Brain microvascular endothelial cell (primary cell): ENCODE measurements at regions not wholly inside any gene's neighbourhood (a gene's known extent, or its start where the extent isn't known, plus 50 kb on each side); places are given as distances from the start of the nearest gene placed in this dataset.

Experiments used
- DNase-seq: peaks from one replicate; pipeline ENCODE4 v3.0.0-alpha.2; 2020
- H3K27ac ChIP-seq: fragments of 250-450 bp; sonication (Bioruptor Pico); 2 replicates; pipeline ENCODE4 v1.5.1; 2020; ENCODE audit warnings: mild to moderate bottlenecking, moderate library complexity
- H3K27me3 ChIP-seq: fragments of 250-450 bp; sonication (Bioruptor Pico); replicated peaks from 2 replicates; pipeline ENCODE4 v1.5.1; 2020; ENCODE audit warnings: mild to moderate bottlenecking
- H3K36me3 ChIP-seq: fragments of 250-450 bp; sonication (Bioruptor Pico); replicated peaks from 2 replicates; pipeline ENCODE4 v1.5.1; 2020; ENCODE audit warnings: mild to moderate bottlenecking
- H3K4me3 ChIP-seq: 2 replicates; pipeline ENCODE4 v1.5.1; 2011; ENCODE audit warnings: low read depth, mild to moderate bottlenecking, control low read depth, low read length, moderate library complexity
- CTCF ChIP-seq: IDR thresholded peaks from 2 replicates; pipeline ENCODE4 v1.5.1; 2011; ENCODE audit warnings: low read depth, mild to moderate bottlenecking, moderate library complexity, low read length, control low read depth, inconsistent platforms; ENCODE audit errors: missing control alignments
- in situ Hi-C: cut with HindIII; loops from 2 replicates; pipeline ENCODE4 v1.10.0; 2017; ENCODE audit warnings: low sequenced_read_pairs, low pct_ligation_motif_present

DNA sequence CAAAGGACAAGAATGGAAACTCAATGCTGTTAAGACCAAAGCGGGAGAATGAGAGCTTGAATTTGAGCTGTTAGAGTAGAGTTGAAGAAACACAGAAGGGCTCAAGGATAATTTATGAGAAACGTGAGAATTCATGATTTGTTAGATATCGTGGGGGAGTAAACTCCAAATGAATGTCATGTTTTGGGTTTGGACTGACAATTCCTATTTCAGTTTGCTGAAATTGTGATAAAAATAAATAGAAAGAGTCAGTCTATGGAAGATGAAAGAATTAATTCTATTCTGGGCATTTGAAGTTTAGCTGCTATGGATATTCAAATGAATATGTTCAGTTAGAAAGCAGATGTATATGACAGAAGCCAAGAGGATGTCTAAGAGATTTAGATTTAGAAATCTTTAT, 723.4 kb upstream of the PIK3C3 start:
- TF ChIP-seq CTCF, result no peak
- no peak overlapping the region for H3K4me3 ChIP-seq
- no peaks in the 10 kb centered on the region for H3K36me3 ChIP-seq
- DNase-seq, result no peak
- no peaks in the 10 kb centered on the region for H3K27me3 ChIP-seq
- H3K27ac ChIP-seq, result no peak overlapping the region
- in situ Hi-C loops, result no loop called here

- in situ Hi-C loops, result no loop called here
- H3K4me3 ChIP-seq, result no peak overlapping the region
- no peak for DNase-seq
- no peaks in the 10 kb centered on the region for H3K27me3 ChIP-seq
- no peak for TF ChIP-seq CTCF
- no peaks in the 10 kb centered on the region for H3K36me3 ChIP-seq
- H3K27ac ChIP-seq, result no peak overlapping the region
These were observed 727.0 kb upstream of the PIK3C3 start for GRCh38 chr18:41227993-41228392.

DNA sequence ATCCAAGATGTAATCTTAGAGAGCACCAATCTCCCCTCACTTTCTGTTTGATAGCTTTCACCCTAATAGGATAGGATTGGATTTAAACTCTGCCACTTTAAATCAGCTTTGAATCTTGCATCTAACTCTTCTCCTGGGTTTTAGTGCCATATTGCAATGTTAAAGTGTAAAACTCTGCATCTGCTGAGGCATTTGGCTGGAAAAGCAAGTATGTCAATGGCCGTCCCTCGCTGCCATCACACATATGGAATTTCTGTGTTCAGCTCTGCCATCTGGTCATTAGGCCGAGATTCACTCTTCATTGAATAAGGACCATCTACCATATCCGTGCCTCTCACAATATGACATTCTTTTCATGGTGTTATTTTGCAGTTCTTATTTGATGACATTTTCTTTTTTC, 728.1 kb upstream of the PIK3C3 start:
- DNase-seq, result no peak
- H3K4me3 ChIP-seq, result no peak overlapping the region
- no peaks in the 10 kb centered on the region for H3K27me3 ChIP-seq
- no peak overlapping the region for H3K27ac ChIP-seq
- in situ Hi-C loops, result no loop called here
- H3K36me3 ChIP-seq, result no peaks in the 10 kb centered on the region
- TF ChIP-seq CTCF, result no peak

GRCh38 chr18:41226186-41226585, 728.8 kb upstream of the PIK3C3 start:
- no peaks in the 10 kb centered on the region for H3K27me3 ChIP-seq
- H3K4me3 ChIP-seq, result no peak overlapping the region
- H3K27ac ChIP-seq, result no peak overlapping the region
- in situ Hi-C loops, result no loop called here
- no peaks in the 10 kb centered on the region for H3K36me3 ChIP-seq
- TF ChIP-seq CTCF, result no peak
- DNase-seq, result peak; percentile 21

- Histone ChIP-seq H3K4me3 (no peak overlapping the region), H3K27ac (no peak overlapping the region), H3K27me3 (no peaks in the 10 kb centered on the region), H3K36me3 (no peaks in the 10 kb centered on the region)
- TF ChIP-seq CTCF, result no peak
- DNase-seq, result no peak
- in situ Hi-C loops, result no loop called here
These were observed 738.6 kb upstream of the PIK3C3 start for GRCh38 chr18:41216341-41217003.

DNA sequence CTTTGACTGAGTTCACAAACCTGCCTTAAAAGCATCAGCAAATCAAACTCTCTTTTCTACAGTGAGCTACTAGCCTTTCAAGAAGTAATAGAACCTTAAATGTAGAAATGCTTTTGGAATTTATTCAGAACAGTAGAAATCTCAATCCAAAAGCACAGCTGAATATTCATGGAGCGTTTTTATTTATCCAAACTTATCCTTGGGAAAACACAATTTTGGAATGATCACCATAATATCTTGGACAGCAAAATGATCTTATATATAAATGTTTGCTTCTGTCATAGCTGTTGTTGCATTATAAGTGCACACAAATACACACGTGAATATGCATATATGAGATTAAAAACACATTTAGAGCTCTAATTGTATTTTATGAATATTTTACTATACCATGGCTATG, 747.3 kb upstream of the PIK3C3 start:
- no peaks in the 10 kb centered on the region for H3K27me3 ChIP-seq
- TF ChIP-seq CTCF, result no peak
- no peak overlapping the region for H3K27ac ChIP-seq
- H3K36me3 ChIP-seq, result no peaks in the 10 kb centered on the region
- in situ Hi-C loops, result no loop called here
- DNase-seq, result no peak
- H3K4me3 ChIP-seq, result no peak overlapping the region
